B cell (primary cell): ENCODE measurements at regions not wholly inside any gene's neighbourhood (a gene's known extent, or its start where the extent isn't known, plus 50 kb on each side); places are given as distances from the start of the nearest gene placed in this dataset.

ENCODE experiments used
- ATAC-seq: fragments of 200-7000 bp; cut with Tn5 transposase; one replicate; pipeline ENCODE4 v1.10.0; 2021; ENCODE audit warnings: low read depth, mild to moderate bottlenecking, moderate number of reproducible peaks, moderate library complexity
- CTCF ChIA-PET: fragments of 350-600 bp; sonication (Branson Sonifier 250); formaldehyde crosslinking; loops from one replicate; lab custom pipeline; 2021; ENCODE audit warnings: antibody characterized with exemption, inconsistent platforms; lab: Charles Lee
- POLR2A ChIA-PET: fragments of 350-600 bp; sonication (Branson Sonifier 250); formaldehyde crosslinking; loops from one replicate; lab custom pipeline; 2021; ENCODE audit warnings: antibody characterized with exemption; lab: Charles Lee
- DNase-seq: peaks from one replicate; pipeline ENCODE4 v3.0.0; 2013
- H2AFZ ChIP-seq: 2 replicates; pipeline ENCODE4 v1.6.1; 2012; ENCODE audit warnings: mild to moderate bottlenecking, low read depth, low read length; ENCODE audit not compliant: insufficient read depth, poor library complexity, severe bottlenecking
- H3K27ac ChIP-seq, 2 donors: 1 replicate in 1 of 2; 2 replicates in 1 of 2; pipeline ENCODE4 v1.5.1; 2012 to 2013; ENCODE audit warnings: low read length in 2 of 2, mild to moderate bottlenecking in 2 of 2, moderate library complexity in 1 of 2
- H3K27me3 ChIP-seq, 4 experiments: fragments of 200-600 bp in 1 of 4; sonication (generic) in 1 of 4; replicated peaks in 1 of 4; 1 replicate in 2 of 4; 2 replicates in 2 of 4; pipeline versions ENCODE4 v1.6.1 to v1.7.0; 2013 to 2016; ENCODE audit warnings: low read length in 3 of 4, mild to moderate bottlenecking in 2 of 4, mixed read lengths in 1 of 4, moderate library complexity in 1 of 4; ENCODE audit not compliant: insufficient read depth in 4 of 4, control insufficient read depth in 3 of 4; ENCODE audit errors: control extremely low read depth in 1 of 4
- H3K36me3 ChIP-seq, 2 experiments: replicated peaks in 1 of 2; 1 replicate in 1 of 2; 2 replicates in 1 of 2; pipeline versions ENCODE4 v1.6.1 to v1.7.1; 2013; ENCODE audit warnings: low read length in 1 of 2; ENCODE audit not compliant: insufficient read depth in 2 of 2, control insufficient read depth in 1 of 2; ENCODE audit errors: control extremely low read depth in 1 of 2, extremely low read depth in 1 of 2
- H3K4me1 ChIP-seq, 2 donors: fragments of 200-600 bp in 1 of 2; sonication (generic) in 1 of 2; 1 replicate in 1 of 2; 2 replicates in 1 of 2; pipeline versions ENCODE4 v1.5.1 to v1.6.1; 2013 to 2017; ENCODE audit warnings: low read length in 2 of 2; ENCODE audit not compliant: control insufficient read depth in 2 of 2, insufficient read depth in 2 of 2
- H3K4me2 ChIP-seq: replicated peaks from 2 replicates; pipeline ENCODE3; 2012; ENCODE audit warnings: mild to moderate bottlenecking, low read depth, low read length; ENCODE audit not compliant: poor library complexity, severe bottlenecking
- H3K4me3 ChIP-seq, 5 experiments: fragments of 200-600 bp in 1 of 5; sonication (generic) in 1 of 5; 1 replicate in 3 of 5; 2 replicates in 2 of 5; pipeline versions ENCODE4 v1.5.1 to v1.7.0; 2011 to 2016; ENCODE audit warnings: low read length in 4 of 5, mild to moderate bottlenecking in 4 of 5, low read depth in 2 of 5, control low read depth in 1 of 5, moderate library complexity in 1 of 5; ENCODE audit not compliant: insufficient read depth in 1 of 5; ENCODE audit errors: control extremely low read depth in 1 of 5, extremely low read depth in 1 of 5
- H3K79me2 ChIP-seq: fragments of 200-600 bp; sonication (generic); one replicate; pipeline ENCODE4 v1.6.0; 2016; ENCODE audit warnings: low read length; ENCODE audit not compliant: control insufficient read depth, insufficient read depth
- H3K9ac ChIP-seq: fragments of 200-600 bp; sonication (generic); 2 replicates; pipeline ENCODE4 v1.6.1; 2017; ENCODE audit warnings: mild to moderate bottlenecking, low read length, moderate library complexity
- H3K9me3 ChIP-seq, 3 donors: one replicate each; pipeline versions ENCODE4 v1.6.1 to v1.7.1; 2013; ENCODE audit warnings: low read length in 2 of 3; ENCODE audit not compliant: control insufficient read depth in 2 of 3, insufficient read depth in 1 of 3; ENCODE audit errors: control extremely low read depth in 1 of 3
- H4K20me1 ChIP-seq: 2 replicates; pipeline ENCODE4 v1.6.0; 2012; ENCODE audit warnings: mild to moderate bottlenecking, low read length; ENCODE audit not compliant: insufficient read depth, control insufficient read depth, poor library complexity, severe bottlenecking
- H3K27ac Mint-ChIP-seq: one replicate; pipeline ENCODE4 v1.8.0; 2021; ENCODE audit warnings: mixed read lengths
- H3K27me3 Mint-ChIP-seq: one replicate; pipeline ENCODE4 v1.8.0; 2021; ENCODE audit warnings: mixed read lengths
- H3K4me1 Mint-ChIP-seq: one replicate; pipeline ENCODE4 v1.8.0; 2021; ENCODE audit warnings: mixed read lengths
- H3K4me3 Mint-ChIP-seq: one replicate; pipeline ENCODE4 v1.8.0; 2021; ENCODE audit warnings: mixed read lengths
- H3K9me3 Mint-ChIP-seq: one replicate; pipeline ENCODE4 v1.8.0; 2022; ENCODE audit warnings: mixed read lengths; ENCODE audit not compliant: insufficient read depth
- EZH2 ChIP-seq: IDR thresholded peaks from 2 replicates; pipeline ENCODE4 v1.6.1; 2012; ENCODE audit warnings: borderline replicate concordance, low read depth, mild to moderate bottlenecking, moderate library complexity, low read length; ENCODE audit not compliant: insufficient read depth, poor library complexity, severe bottlenecking
- WGBS: methylation state at CpG from one replicate; pipeline ENCODE4 v1.1.5; 2013; ENCODE audit warnings: missing lambda C conversion rate; ENCODE audit not compliant: insufficient coverage; 5-methylcytosine and 5-hydroxymethylcytosine counted together
- intact Hi-C: fragments of 100-400 bp; cut with micrococcal nuclease; formaldehyde crosslinking; loops from one replicate; pipeline ENCODE4 v1.10.0; 2022
- TF ChIP-seq, protein P1 (sequence below): fragments of 200-600 bp; IDR thresholded peaks from one replicate; pipeline ENCODE4 v1.8.0; 2022; ENCODE audit warnings: antibody characterized with exemption, mild to moderate bottlenecking

DNA sequence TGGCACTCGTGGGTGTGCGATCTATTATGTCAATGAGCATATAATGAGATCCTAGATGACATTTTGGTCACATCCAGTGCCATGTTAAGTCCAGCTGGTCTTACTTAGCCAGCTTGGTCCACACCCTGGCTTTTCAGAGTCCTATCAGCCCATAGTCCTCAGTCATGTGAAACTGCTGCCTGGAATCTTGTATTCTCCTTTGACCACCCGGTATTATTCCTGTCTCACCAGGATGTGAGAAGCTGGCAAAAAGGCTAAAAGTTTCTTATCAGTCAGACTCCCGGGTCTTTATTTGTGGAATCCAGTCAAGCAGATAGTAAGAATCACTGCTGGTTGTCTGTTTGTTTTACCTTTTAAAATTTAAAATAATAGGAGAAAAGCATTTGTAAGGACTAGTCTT, 705.6 kb upstream of the GHITM start:
- ATAC-seq = no peak
- H3K27me3 Mint-ChIP-seq = no peaks in the 10 kb centered on the region
- no peak overlapping the region for H3K4me2 ChIP-seq
- ChIA-PET POLR2A (no interaction called here), CTCF (no interaction called here)
- H2AFZ ChIP-seq = no peak overlapping the region
- no peaks in the 10 kb centered on the region for H4K20me1 ChIP-seq
- H3K36me3 ChIP-seq = no peaks in the 10 kb centered on the region
- no peak overlapping the region for H3K4me3 Mint-ChIP-seq
- H3K27ac Mint-ChIP-seq = no peak overlapping the region
- no peak overlapping the region for H3K4me3 ChIP-seq
- peaks cover 3% of the 10 kb centered on the region for H3K9me3 Mint-ChIP-seq
- 90% methylated on average over 3 of the region's 4 CpGs for WGBS
- H3K27me3 ChIP-seq = no peaks in the 10 kb centered on the region
- H3K9ac ChIP-seq = no peak overlapping the region
- H3K9me3 ChIP-seq = no peaks in the 10 kb centered on the region
- intact Hi-C loops = no loop called here
- no peak overlapping the region for H3K27ac ChIP-seq
- no peaks in the 10 kb centered on the region for H3K79me2 ChIP-seq
- TF ChIP-seq EZH2 = no peak
- TF ChIP-seq, protein P1, sequence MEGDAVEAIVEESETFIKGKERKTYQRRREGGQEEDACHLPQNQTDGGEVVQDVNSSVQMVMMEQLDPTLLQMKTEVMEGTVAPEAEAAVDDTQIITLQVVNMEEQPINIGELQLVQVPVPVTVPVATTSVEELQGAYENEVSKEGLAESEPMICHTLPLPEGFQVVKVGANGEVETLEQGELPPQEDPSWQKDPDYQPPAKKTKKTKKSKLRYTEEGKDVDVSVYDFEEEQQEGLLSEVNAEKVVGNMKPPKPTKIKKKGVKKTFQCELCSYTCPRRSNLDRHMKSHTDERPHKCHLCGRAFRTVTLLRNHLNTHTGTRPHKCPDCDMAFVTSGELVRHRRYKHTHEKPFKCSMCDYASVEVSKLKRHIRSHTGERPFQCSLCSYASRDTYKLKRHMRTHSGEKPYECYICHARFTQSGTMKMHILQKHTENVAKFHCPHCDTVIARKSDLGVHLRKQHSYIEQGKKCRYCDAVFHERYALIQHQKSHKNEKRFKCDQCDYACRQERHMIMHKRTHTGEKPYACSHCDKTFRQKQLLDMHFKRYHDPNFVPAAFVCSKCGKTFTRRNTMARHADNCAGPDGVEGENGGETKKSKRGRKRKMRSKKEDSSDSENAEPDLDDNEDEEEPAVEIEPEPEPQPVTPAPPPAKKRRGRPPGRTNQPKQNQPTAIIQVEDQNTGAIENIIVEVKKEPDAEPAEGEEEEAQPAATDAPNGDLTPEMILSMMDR = no peak
- no peak for DNase-seq
- no peaks in the 10 kb centered on the region for H3K4me1 Mint-ChIP-seq
- no peaks in the 10 kb centered on the region for H3K4me1 ChIP-seq

DNA sequence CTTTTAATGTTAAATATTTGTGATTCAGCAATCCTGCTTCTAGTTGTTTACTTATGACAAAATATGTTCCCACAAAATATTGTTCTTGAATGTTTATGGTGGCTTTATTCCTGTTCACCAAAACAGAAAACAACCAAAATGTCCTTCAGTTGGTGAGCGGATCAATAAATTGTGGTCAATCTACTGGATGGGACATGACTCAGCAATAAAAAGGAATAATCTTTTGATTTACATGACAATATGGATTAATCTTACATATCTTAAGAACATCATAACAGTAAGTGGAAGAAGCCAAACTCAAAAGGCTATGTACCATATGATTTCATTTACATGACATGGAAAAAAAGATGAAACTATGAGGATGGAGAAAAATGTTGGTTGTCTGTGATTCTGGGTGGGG, 691.3 kb upstream of the GHITM start:
- no peak overlapping the region for H2AFZ ChIP-seq
- no peak overlapping the region for H3K27ac ChIP-seq
- H3K9ac ChIP-seq = no peak overlapping the region
- H3K4me1 ChIP-seq = no peaks in the 10 kb centered on the region
- H3K79me2 ChIP-seq = no peaks in the 10 kb centered on the region
- H3K4me2 ChIP-seq = no peak overlapping the region
- H3K36me3 ChIP-seq = no peaks in the 10 kb centered on the region
- Mint-ChIP-seq H3K4me1 (no peaks in the 10 kb centered on the region), H3K27ac (no peak overlapping the region), H3K4me3 (no peak overlapping the region), H3K27me3 (no peaks in the 10 kb centered on the region), H3K9me3 (no peaks in the 10 kb centered on the region)
- no CpG with 5 or more reads among the region's 1 CpG for WGBS
- ChIA-PET CTCF (no interaction called here), POLR2A (no interaction called here)
- no peak for ATAC-seq
- H3K4me3 ChIP-seq = no peak overlapping the region
- intact Hi-C loops = no loop called here
- peaks cover 0 to 2% (median 0%) of the 10 kb centered on the region in 3 donors for H3K9me3 ChIP-seq
- no peaks in the 10 kb centered on the region for H4K20me1 ChIP-seq
- TF ChIP-seq, protein P1 = no peak
- TF ChIP-seq EZH2 = no peak
- no peak for DNase-seq
- H3K27me3 ChIP-seq = no peaks in the 10 kb centered on the region
